NCI-H1092 treated with DMSO at 0.1 percent for 48 hours (cell line): ENCODE measurements at regions not wholly inside any gene's neighbourhood (a gene's known extent, or its start where the extent isn't known, plus 50 kb on each side); places are given as distances from the start of the nearest gene placed in this dataset.
"Not testable (repeated sequence)": the region's sequence is repeated elsewhere in the genome, so short reads cannot be mapped to it uniquely, and the experiment has no call there.

ENCODE experiments used
- DNase-seq: peaks from one replicate; lab custom pipeline; 2025; lab: John Stamatoyannopoulos, UW

DNA sequence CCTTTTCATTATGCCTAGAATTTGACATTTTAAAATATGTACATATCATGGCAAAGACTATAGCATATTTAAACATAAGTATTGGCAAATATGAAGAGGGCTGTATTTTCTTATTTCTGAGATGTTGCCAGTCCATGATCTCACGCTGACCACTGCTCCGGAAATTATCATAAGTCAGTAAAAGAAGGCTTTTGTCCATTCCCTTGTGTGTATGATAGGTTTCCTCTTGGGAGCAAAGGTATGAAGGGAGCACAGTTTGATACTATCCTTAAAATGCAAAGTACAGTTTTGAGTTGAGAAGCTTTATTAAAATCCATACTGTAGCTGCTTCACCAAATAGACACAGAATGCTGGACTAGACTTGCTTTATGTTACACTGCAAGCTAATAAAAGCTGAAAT, 52.6 kb upstream of the AGA start:
- no peak for DNase-seq

GRCh38 chr4:177495626-177496025, 53.4 kb upstream of the AGA start:
- not testable (repeated sequence) for DNase-seq

DNA sequence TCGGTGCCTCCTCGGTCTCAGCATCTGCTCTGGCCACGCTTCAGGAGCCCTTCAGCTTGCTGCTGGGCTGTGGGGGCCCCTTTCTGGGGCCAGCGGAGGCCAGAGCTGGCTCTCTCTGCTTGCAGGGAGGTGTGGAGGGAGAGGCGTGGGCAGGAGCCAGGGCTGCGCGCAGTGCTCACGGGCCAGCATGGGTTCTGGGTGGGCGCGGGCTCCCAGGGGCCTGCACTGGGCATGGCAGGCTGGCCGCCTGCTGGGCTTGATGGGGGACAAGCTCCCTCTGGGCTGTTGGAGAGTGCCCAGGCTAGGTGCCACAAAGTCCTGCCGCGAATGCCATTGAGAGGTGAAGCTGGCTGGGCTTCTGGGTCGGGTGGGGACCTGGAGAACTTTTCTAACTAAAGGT, 57.3 kb upstream of the AGA start:
- DNase-seq = no peak

DNA sequence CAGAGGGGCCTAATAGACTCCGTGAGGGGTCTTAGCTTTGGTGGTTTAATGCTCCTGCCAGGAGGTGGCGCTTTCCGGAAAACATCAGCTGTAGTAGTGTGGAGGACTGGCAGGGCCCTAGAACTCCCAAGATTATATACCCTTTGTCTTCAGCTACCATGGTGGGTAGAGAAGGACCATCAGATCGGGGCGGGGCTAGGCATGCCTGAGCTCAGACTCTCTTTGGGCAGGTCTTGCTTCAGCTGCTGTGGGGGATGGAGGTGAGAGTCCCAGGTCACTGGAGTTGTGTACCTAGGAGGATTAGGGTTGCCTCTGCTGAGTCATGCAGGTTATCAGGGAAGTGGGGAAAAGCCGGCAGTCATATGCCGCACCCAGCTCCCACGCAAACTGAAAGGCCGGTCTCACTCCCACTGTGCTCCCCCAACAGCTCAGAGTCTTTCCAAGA, 63.0 kb upstream of the AGA start:
- DNase-seq = no peak

DNA sequence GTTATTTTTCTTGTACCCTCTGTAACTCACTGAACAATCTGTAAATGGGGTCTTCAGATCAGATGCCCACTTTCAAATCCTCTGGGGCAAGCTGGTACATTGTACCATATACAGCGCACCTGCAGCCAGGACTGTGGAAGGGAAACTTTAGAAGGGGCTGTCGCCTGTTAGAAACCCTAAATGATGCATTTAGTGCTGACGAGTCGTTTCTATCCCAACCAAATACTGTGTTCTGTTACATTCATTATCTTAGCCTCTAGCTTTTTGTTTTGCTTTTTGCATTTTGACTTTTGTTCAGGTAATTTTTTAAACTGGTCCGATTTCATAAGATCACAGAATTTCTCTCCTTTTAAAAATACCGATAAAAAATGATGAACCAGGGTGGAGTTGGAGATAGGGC, 66.4 kb upstream of the AGA start:
- no peak for DNase-seq

DNA sequence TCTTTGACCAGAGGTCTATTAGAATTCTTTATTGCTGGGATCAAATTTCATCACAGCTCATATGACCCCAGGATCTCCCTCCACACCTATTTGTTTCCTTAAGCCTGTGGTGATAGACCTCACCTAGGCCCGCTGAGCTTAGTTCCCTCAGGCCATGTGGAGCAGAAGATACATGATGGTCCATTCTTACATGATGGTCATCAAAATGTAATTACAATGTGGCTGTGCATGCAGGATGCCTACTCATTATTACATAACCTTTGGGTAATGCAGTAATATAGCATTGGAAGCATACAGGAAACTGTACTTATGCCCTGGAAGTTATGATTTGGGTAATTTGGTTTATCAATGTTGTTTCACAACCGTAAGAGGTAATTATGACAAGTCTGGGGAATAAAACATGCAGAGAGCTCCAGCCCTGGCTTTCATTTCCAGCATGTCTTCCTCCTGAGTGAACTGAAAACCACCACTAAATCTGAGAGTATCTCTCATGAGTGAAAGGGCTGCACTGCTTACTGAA, 67.0 kb upstream of the AGA start:
- DNase-seq = no peak

DNA sequence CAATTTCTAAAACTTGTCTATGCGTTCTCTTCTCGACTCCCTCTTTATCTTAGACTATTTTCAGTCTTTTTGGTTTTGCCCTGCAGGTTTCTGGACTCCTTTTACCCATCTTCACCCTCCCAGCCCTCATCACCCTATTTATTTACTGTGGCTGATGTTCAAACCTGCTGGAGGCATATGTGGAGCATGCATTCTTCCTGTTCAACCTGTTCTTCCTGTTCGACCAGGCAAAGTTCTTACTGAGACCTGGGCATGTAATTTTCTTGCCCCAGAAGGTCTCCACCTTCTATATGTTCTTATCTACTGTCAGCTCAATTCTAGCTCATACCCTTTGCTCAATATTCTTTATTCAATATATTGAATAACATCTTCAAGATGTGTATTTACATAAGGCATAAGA, 69.4 kb upstream of the AGA start:
- DNase-seq = no peak

DNA sequence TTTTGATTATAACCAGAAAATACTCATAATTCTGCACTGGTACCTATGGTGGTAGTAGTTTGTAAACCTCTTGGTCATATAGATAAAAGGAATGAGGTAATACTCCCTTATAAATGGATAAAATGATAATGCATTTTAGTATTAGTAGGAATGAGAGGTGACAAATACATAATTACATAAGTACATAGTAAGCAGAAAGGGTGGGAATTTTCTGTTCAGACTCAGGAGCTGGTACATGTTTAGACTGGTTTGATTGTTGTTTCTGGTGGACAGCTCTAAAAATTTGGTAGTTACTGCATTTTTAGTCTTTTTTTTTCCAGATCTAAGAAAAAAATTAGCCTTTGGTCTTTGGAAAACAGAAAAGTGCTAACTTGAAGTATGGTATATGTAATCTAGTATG, 70.4 kb upstream of the AGA start:
- DNase-seq = no peak

- DNase-seq = no peak
Observed at GRCh38 chr4:177517862-177518261, 75.6 kb upstream of the AGA start.

- DNase-seq = no peak
Observed at GRCh38 chr4:177519481-177520260, 77.4 kb upstream of the AGA start.

DNA sequence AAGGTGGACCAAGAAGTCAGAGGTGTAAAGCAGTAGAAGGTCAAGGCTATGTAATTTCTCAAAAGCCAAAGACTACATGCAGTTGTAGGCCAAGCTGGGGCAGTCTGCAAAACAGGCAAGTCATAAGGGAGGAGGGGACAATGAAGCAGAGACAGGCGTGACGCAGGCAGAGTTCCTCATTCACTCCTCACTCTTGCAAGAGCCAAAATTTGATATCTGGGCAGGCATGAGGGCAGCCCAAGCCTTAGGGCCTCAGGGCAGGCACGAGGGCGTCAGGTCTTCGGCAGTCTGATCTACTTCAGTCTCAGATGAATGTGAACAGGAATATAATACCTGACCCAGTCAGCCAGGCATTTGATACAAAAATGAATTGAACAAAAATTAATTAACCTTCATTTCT, 86.4 kb upstream of the AGA start:
- no peak for DNase-seq

DNA sequence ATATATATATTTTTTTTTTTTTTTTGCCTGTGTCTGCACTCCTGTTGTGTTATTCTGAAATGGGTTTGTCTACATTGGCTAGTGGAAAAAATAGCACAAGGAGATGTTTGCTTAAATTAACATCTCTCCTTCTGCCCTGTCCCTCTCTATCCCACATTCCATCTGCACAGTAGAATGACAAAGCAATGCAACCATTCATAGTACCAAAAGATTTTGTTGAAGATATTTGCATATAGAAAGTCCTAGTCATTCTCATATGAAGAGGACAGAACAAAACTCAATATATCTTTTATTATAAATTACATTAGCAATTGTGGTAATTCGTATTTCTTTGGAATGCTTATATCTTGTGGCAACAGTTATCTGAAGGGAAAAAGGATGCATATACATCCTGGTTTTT, 88.3 kb upstream of the AGA start:
- DNase-seq = no peak

GRCh38 chr4:177532358-177532757, 90.1 kb upstream of the AGA start:
- no peak for DNase-seq

DNA sequence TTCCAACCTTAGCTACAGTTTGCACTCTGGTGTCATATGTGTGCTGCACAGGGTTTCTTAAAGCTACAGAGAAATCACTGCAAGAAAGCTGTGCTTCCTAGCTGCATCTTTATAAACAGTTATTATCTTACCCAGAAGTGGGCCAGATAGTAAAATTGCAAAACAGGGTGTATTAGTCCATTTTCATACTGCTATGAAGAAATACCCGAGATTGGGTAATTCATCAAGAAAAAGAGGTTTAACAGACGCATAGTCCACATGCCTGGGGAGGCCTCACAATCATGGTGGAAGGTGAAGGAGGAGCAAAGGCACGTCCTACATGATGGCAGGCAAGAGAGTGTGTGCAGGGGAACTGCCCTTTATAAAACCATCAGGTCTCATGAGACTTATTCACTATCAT, 92.6 kb upstream of the AGA start:
- not testable (repeated sequence) for DNase-seq

DNA sequence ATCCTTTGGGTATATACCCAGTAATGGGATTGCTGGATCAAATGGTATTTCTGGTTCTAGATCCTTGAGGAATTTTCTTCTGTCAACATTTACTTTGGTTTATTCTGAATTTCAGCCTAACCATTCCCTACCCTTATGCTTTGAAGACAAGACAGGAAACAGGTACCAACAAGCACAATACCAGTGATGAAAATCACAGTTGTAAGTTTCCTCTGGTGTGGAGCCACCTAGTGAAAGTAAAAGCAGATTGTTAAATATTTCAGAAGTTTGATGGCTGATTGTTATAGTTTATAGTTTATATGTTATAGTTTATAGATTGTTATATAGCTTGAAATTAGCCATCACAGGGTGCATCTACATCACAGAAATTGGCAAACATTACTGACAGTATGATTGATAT, 104.5 kb upstream of the AGA start:
- DNase-seq = no peak

GRCh38 chr4:177547985-177548384, 105.7 kb upstream of the AGA start:
- DNase-seq = no peak

GRCh38 chr4:177555007-177555574, 112.9 kb upstream of the AGA start:
- DNase-seq = peak; percentile 1

DNA sequence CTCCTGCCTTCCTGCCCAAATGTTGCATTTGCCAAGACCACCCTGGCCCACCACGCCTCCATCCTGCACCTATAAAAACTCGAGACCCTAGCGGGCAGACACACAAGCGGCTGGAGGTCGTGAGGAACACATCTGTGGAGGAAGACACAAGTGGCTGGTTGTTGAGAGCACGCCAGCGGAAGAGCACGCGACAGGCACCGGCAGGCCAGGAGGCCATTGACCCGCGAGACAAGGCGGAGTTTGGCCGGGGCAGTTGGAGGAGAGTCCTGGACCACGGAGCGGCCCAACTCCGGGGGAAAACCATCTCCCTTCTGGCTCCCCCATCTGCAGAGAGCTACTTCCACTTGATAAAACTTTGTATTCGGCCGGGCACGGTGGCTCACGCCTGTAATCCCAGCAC, 115.2 kb upstream of the AGA start:
- DNase-seq = no peak

- DNase-seq = no peak
Observed at GRCh38 chr4:177558995-177559394, 116.8 kb upstream of the AGA start.

- DNase-seq = no peak
Observed at GRCh38 chr4:177562163-177562562, 119.9 kb upstream of the AGA start.

GRCh38 chr4:177562859-177563258, 120.6 kb upstream of the AGA start:
- DNase-seq = no peak

GRCh38 chr4:177566691-177567090, 124.5 kb upstream of the AGA start:
- DNase-seq = no peak

- DNase-seq = no peak
Observed at GRCh38 chr4:177568931-177569330, 126.7 kb upstream of the AGA start.

DNA sequence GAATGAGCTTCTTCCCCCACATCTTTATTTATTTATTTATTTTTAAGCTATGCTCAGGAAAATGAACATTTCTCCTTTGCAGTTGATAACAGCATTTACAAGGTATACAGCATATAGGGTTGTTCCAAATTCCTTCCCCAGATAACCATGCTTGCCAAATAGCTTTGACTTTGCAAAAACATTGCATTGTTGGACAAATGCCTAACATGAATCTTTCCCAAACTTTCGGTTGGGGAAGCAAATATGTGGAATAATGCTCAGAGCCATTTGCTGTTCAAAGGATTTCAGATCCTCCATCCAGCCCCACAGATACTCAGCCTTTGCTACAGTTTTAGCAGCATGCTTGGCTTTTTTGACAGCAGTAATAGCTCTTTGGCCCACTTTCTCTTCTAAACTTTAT, 127.2 kb upstream of the AGA start:
- DNase-seq = no peak
